ENCODE measurements at regions not wholly inside any gene's neighbourhood (a gene's known extent, or its start where the extent isn't known, plus 50 kb on each side); places are given as distances from the start of the nearest gene placed in this dataset.

DNA sequence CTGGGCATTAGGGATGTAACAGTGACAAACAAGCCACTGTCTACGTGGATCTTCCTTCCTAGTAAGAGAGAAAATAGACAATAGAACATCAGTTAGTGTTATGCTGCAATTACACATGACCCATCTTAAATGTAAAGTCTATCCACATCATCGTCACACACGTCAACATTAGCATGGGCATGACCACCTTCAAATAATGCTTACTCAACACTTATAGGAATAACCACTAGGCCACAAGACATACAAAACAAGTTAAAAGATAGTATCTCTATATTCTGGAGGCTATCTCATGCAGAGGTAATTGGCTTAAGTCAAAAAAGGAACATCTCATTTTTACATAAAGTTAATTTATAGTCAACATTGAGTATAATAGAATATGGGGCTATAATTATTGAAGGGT is 156.5 kb downstream of the MOXD1 start:
- TF ChIP-seq, protein P1, sequence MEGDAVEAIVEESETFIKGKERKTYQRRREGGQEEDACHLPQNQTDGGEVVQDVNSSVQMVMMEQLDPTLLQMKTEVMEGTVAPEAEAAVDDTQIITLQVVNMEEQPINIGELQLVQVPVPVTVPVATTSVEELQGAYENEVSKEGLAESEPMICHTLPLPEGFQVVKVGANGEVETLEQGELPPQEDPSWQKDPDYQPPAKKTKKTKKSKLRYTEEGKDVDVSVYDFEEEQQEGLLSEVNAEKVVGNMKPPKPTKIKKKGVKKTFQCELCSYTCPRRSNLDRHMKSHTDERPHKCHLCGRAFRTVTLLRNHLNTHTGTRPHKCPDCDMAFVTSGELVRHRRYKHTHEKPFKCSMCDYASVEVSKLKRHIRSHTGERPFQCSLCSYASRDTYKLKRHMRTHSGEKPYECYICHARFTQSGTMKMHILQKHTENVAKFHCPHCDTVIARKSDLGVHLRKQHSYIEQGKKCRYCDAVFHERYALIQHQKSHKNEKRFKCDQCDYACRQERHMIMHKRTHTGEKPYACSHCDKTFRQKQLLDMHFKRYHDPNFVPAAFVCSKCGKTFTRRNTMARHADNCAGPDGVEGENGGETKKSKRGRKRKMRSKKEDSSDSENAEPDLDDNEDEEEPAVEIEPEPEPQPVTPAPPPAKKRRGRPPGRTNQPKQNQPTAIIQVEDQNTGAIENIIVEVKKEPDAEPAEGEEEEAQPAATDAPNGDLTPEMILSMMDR (IDR thresholded peaks at IDR 0.05; ENCODE audit: borderline replicate concordance, extremely low read depth, insufficient read depth) = no peak
- intact Hi-C loops (cut with DNase I) = no loop called here
- Histone ChIP-seq H3K9ac (ENCODE audit: low read length in 3 of 3) (no peak overlapping the region), H3K27ac (ENCODE audit: low read depth in 2 of 2, low read length in 2 of 2) (no peak overlapping the region), H3K36me3 (ENCODE audit: control insufficient read depth in 2 of 3, insufficient read depth in 3 of 3, low read length in 3 of 3) (no peaks in the 10 kb centered on the region), H3K4me1 (ENCODE audit: control insufficient read depth in 2 of 3, insufficient read depth in 2 of 3, low read depth in 1 of 3, low read length in 3 of 3) (no peaks in the 10 kb centered on the region), H3K4me3 (ENCODE audit: low read length in 3 of 3) (no peak overlapping the region), H3K9me3 (ENCODE audit: control insufficient read depth in 2 of 3, insufficient read depth in 1 of 3, low read length in 3 of 3) (peaks cover 0 to 1% (median 0%) of the 10 kb centered on the region in 3 donors), H3K27me3 (ENCODE audit: control insufficient read depth, insufficient read depth, low read length) (no peaks in the 10 kb centered on the region)
- no peak for DNase-seq
- FAIRE-seq = no peak

DNA sequence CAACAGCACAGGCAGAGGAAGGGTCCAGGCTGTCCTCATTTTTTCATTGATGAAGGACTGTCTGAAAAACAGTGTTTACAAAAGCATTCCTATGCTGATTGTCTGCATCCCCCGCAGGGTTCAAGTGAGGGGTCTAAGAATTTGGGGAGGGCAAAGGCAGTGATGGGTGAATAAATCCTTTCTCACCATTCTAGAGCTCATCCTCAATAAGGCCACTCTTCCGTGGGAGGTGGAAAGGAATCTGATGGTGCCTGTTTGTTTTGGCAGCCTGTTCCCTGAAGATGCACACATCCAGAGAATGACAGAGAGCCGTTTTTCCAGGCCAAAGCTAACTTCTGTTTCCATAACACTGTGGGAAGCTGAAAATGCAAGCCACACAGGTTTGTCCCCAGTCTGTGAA is 164.5 kb downstream of the MOXD1 start:
- H3K9me3 ChIP-seq (ENCODE audit: control insufficient read depth in 2 of 3, insufficient read depth in 1 of 3, low read length in 3 of 3) = no peaks in the 10 kb centered on the region
- no peak overlapping the region for H3K9ac ChIP-seq (ENCODE audit: low read length in 3 of 3)
- H3K36me3 ChIP-seq (ENCODE audit: control insufficient read depth in 2 of 3, insufficient read depth in 3 of 3, low read length in 3 of 3) = no peaks in the 10 kb centered on the region
- FAIRE-seq = no peak
- no peak overlapping the region for H3K4me3 ChIP-seq (ENCODE audit: low read length in 3 of 3)
- H3K27ac ChIP-seq (ENCODE audit: low read depth in 2 of 2, low read length in 2 of 2) = no peak overlapping the region
- intact Hi-C loops (cut with DNase I) = no loop called here
- TF ChIP-seq, protein P1 (IDR thresholded peaks at IDR 0.05; ENCODE audit: borderline replicate concordance, extremely low read depth, insufficient read depth) = no peak
- H3K27me3 ChIP-seq (ENCODE audit: control insufficient read depth, insufficient read depth, low read length) = no peaks in the 10 kb centered on the region
- DNase-seq = peak in 4 of 5 donors; percentile 44 to 85 (median 64)
- H3K4me1 ChIP-seq (ENCODE audit: control insufficient read depth in 2 of 3, insufficient read depth in 2 of 3, low read depth in 1 of 3, low read length in 3 of 3) = no peaks in the 10 kb centered on the region

DNA sequence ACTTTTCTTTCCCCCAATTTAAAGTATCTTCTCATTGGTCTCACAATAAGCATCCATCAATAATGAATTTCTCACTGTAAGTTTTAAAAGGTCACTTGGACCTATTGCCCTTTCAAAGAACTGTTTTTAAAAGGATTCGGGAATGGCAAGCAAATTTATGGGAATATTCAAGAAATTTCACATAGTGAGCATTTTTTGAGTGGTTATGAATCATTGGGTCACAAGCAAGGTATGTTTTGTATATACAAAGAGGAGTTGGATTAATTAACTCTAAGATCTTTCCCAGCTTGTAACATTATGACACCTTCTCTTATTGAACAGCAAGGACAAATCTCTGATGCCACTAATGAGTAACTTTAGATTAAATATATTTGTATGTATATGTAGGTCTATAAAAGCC is 165.0 kb downstream of the MOXD1 start:
- no peaks in the 10 kb centered on the region for H3K4me1 ChIP-seq (ENCODE audit: control insufficient read depth in 2 of 3, insufficient read depth in 2 of 3, low read depth in 1 of 3, low read length in 3 of 3)
- FAIRE-seq (no peak), DNase-seq (no peak)
- H3K27me3 ChIP-seq (ENCODE audit: control insufficient read depth, insufficient read depth, low read length) = no peaks in the 10 kb centered on the region
- intact Hi-C loops (cut with DNase I) = no loop called here
- no peak overlapping the region for H3K9ac ChIP-seq (ENCODE audit: low read length in 3 of 3)
- no peak overlapping the region for H3K4me3 ChIP-seq (ENCODE audit: low read length in 3 of 3)
- TF ChIP-seq, protein P1 (IDR thresholded peaks at IDR 0.05; ENCODE audit: borderline replicate concordance, extremely low read depth, insufficient read depth) = no peak
- H3K9me3 ChIP-seq (ENCODE audit: control insufficient read depth in 2 of 3, insufficient read depth in 1 of 3, low read length in 3 of 3) = no peaks in the 10 kb centered on the region
- H3K27ac ChIP-seq (ENCODE audit: low read depth in 2 of 2, low read length in 2 of 2) = no peak overlapping the region
- no peaks in the 10 kb centered on the region for H3K36me3 ChIP-seq (ENCODE audit: control insufficient read depth in 2 of 3, insufficient read depth in 3 of 3, low read length in 3 of 3)

DNA sequence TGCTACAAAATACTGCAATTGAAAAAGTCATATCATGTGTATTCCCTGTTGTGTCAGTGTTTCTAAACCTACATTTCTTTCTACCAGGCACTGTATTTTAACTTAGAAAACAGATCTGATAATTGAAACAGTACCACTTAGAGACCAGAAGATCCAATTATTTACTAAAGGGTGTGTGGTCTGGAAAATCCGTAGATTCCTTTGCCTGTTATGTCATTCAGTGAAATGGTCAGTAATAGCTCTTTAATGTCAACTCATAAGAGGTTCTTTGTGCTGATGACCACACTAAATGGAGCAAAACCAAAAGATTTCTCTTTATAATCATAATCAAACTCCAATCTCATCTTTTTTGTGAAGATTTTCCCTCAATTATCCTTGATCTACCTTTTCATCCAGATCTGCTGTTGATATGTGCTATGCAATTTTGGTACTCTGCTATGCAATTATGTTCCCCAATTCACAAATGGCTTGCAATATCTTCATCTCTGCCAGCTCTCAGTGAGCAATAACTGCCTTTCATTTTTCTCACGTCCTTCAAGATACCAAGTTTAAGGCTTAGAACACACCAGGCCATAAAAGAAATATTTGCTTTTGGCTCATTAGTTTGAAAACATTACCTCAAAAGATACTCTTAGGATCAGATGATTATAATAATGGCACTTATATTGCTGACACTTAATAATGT is 165.5 kb downstream of the MOXD1 start:
- no peak overlapping the region for H3K4me3 ChIP-seq (ENCODE audit: low read length in 3 of 3)
- intact Hi-C loops (cut with DNase I) = no loop called here
- H3K36me3 ChIP-seq (ENCODE audit: control insufficient read depth in 2 of 3, insufficient read depth in 3 of 3, low read length in 3 of 3) = no peaks in the 10 kb centered on the region
- no peaks in the 10 kb centered on the region for H3K4me1 ChIP-seq (ENCODE audit: control insufficient read depth in 2 of 3, insufficient read depth in 2 of 3, low read depth in 1 of 3, low read length in 3 of 3)
- TF ChIP-seq, protein P1 (IDR thresholded peaks at IDR 0.05; ENCODE audit: borderline replicate concordance, extremely low read depth, insufficient read depth) = no peak
- H3K9me3 ChIP-seq (ENCODE audit: control insufficient read depth in 2 of 3, insufficient read depth in 1 of 3, low read length in 3 of 3) = no peaks in the 10 kb centered on the region
- H3K9ac ChIP-seq (ENCODE audit: low read length in 3 of 3) = no peak overlapping the region
- FAIRE-seq = no peak
- H3K27ac ChIP-seq (ENCODE audit: low read depth in 2 of 2, low read length in 2 of 2) = no peak overlapping the region
- no peaks in the 10 kb centered on the region for H3K27me3 ChIP-seq (ENCODE audit: control insufficient read depth, insufficient read depth, low read length)
- no peak for DNase-seq

Data from kidney (tissue), 13 donors.